K562 (cell line): ENCODE measurements at regions not wholly inside any gene's neighbourhood (a gene's known extent, or its start where the extent isn't known, plus 50 kb on each side); places are given as distances from the start of the nearest gene placed in this dataset.

Experiments
- ATAC-seq: fragments of 200-7000 bp; cut with Tn5 transposase; 3 replicates; pipeline ENCODE4 v1.9.1; 2020; ENCODE audit warnings: moderate library complexity
- BruUV-seq: library from RNA; stranded (reverse); fragments of 400-500 nt; replicated peaks from 2 replicates; lab custom pipeline; 2021; lab: Mats Ljungman, UMichigan
- CTCF ChIA-PET: fragments of 300-600 bp; formaldehyde crosslinking; extraction: SDS; loops from one replicate; lab custom pipeline; 2021; ENCODE audit warnings: low intra/inter-chr PET ratio; lab: Yijun Ruan, JAX
- POLR2A ChIA-PET: fragments of 300-600, 350-650 bp; sonication (Branson Sonifier 250); formaldehyde crosslinking; extraction: SDS; loops from one replicate; lab custom pipeline; 2021; ENCODE audit warnings: antibody characterized with exemption, inconsistent platforms; lab: Yijun Ruan, JAX
- DNase-seq, 4 experiments: peaks; one replicate each; pipeline versions ENCODE4 v3.0.0 to v3.0.0-alpha.2; 2011 to 2018; ENCODE audit warnings: low spot score in 3 of 4, mixed read lengths in 3 of 4; ENCODE audit errors: extremely low read depth in 1 of 4
- FAIRE-seq: peaks from 2 replicates; lab custom pipeline; 2011; peaks lifted over from hg19 to GRCh38; lab: Jason Lieb, UNC
- H2AFZ ChIP-seq: 2 replicates; pipeline ENCODE4 v1.6.0; 2011; ENCODE audit warnings: low read depth, low read length, control low read depth, inconsistent platforms
- H3K27ac ChIP-seq: fragments of 200-600 bp; 3 replicates; pipeline ENCODE4 v1.8.0; 2011; ENCODE audit warnings: low read depth, mild to moderate bottlenecking, control low read depth, inconsistent platforms, low read length, moderate library complexity, mixed read lengths; ENCODE audit errors: extremely low read depth
- H3K27me3 ChIP-seq, 2 experiments: fragments of 300-600 bp in 1 of 2; 2 replicates in 1 of 2; 3 replicates in 1 of 2; pipeline versions ENCODE4 v1.6.0 to v1.8.0; 2011; ENCODE audit warnings: inconsistent platforms in 2 of 2, low read length in 2 of 2, mild to moderate bottlenecking in 1 of 2, mixed read lengths in 1 of 2, moderate library complexity in 1 of 2; ENCODE audit not compliant: control insufficient read depth in 2 of 2, insufficient read depth in 2 of 2
- H3K36me3 ChIP-seq: fragments of 300-600 bp; 3 replicates; pipeline ENCODE4 v1.8.0; 2011; ENCODE audit warnings: mild to moderate bottlenecking, low read length, inconsistent platforms; ENCODE audit not compliant: control insufficient read depth, insufficient read depth
- H3K4me1 ChIP-seq, 2 experiments: fragments of 200-600 bp in 1 of 2; replicated peaks in 1 of 2; 2 replicates in 1 of 2; 3 replicates in 1 of 2; pipeline versions ENCODE4 v1.5.1 to v1.8.0; 2011; ENCODE audit warnings: inconsistent platforms in 2 of 2, low read length in 2 of 2, mild to moderate bottlenecking in 1 of 2, mixed read lengths in 1 of 2, moderate library complexity in 1 of 2; ENCODE audit not compliant: control insufficient read depth in 2 of 2, insufficient read depth in 2 of 2
- H3K4me2 ChIP-seq: 2 replicates; pipeline ENCODE4 v1.6.1; 2011; ENCODE audit warnings: low read length, control low read depth, inconsistent platforms, mixed read lengths; ENCODE audit not compliant: insufficient read depth
- H3K4me3 ChIP-seq: fragments of 200-600 bp; sonication (generic), shearing (Covaris generic); 2 replicates; pipeline ENCODE4 v1.5.1; 2016; ENCODE audit warnings: control low read depth, inconsistent platforms
- H3K79me2 ChIP-seq: fragments of 200-600 bp; 3 replicates; pipeline ENCODE4 v1.8.0; 2011; ENCODE audit warnings: low read length, inconsistent platforms; ENCODE audit not compliant: control insufficient read depth, insufficient read depth
- H3K9ac ChIP-seq, 2 experiments: 2 replicates each; pipeline versions ENCODE4 v1.6.0 to v1.6.1; 2011; ENCODE audit warnings: low read depth in 2 of 2, low read length in 2 of 2, control low read depth in 1 of 2, inconsistent platforms in 1 of 2, mild to moderate bottlenecking in 1 of 2, mixed read lengths in 1 of 2; ENCODE audit not compliant: insufficient read depth in 1 of 2
- H3K9me1 ChIP-seq: one replicate; pipeline ENCODE4 v1.6.0; 2011; ENCODE audit warnings: inconsistent platforms, mild to moderate bottlenecking, low read length, moderate library complexity; ENCODE audit not compliant: control insufficient read depth, insufficient read depth
- H3K9me3 ChIP-seq: replicated peaks from 2 replicates; pipeline ENCODE4 v1.5.1; 2011; ENCODE audit warnings: low read depth, low read length, inconsistent platforms; ENCODE audit not compliant: control insufficient read depth, insufficient read depth
- H4K20me1 ChIP-seq: replicated peaks from 2 replicates; pipeline ENCODE4 v1.6.1; 2011; ENCODE audit warnings: low read length, inconsistent platforms, mixed read lengths; ENCODE audit not compliant: control insufficient read depth, insufficient read depth
- GTF2E2 ChIP-seq: fragments of 200-800 bp; sonication (Bioruptor generic); IDR thresholded peaks from 2 replicates; pipeline ENCODE4 v1.6.1; 2016; ENCODE audit warnings: missing genetic modification characterization, missing compliant biosample characterization
- HSF4 ChIP-seq: fragments of 250-450 bp; sonication (Bioruptor Pico); IDR thresholded peaks from 2 replicates; pipeline ENCODE4 v2.1.2; 2022; ENCODE audit warnings: mild to moderate bottlenecking, moderate library complexity, borderline replicate concordance
- ILK ChIP-seq: fragments of 450-650 bp; IDR thresholded peaks from 2 replicates; pipeline ENCODE4 v1.6.1; 2016; ENCODE audit warnings: missing genetic modification characterization, low read depth, mild to moderate bottlenecking, missing compliant biosample characterization, moderate library complexity, borderline replicate concordance
- RBFOX2 ChIP-seq: fragments of 200-400 bp; formaldehyde crosslinking; IDR thresholded peaks from 2 replicates; pipeline ENCODE4 v1.6.1; 2017; ENCODE audit warnings: low read depth, mild to moderate bottlenecking, low read length, moderate library complexity
- SRSF7 ChIP-seq: fragments of 200-400 bp; formaldehyde crosslinking; optimal IDR thresholded peaks from 2 replicates; pipeline ENCODE3; 2017; ENCODE audit warnings: mild to moderate bottlenecking, low read depth, low read length
- TCF7L2 ChIP-seq: fragments of 150-350 bp; IDR thresholded peaks from 2 replicates; pipeline ENCODE4 v1.6.1; 2016; ENCODE audit warnings: low read depth, mild to moderate bottlenecking, low read length, moderate library complexity
- U2AF1 ChIP-seq: fragments of 200-400 bp; formaldehyde crosslinking; optimal IDR thresholded peaks from 2 replicates; pipeline ENCODE3; 2017; ENCODE audit warnings: mild to moderate bottlenecking, low read depth, low read length, moderate library complexity
- WGBS: fragments of 100-300 bp; shearing (Covaris generic); methylation state at CpG from one replicate; pipeline ENCODE4 v1.1.6; 2016; ENCODE audit warnings: low coverage, mixed read lengths; ENCODE audit not compliant: insufficient coverage; ENCODE audit errors: missing lambda C conversion rate; 5-methylcytosine and 5-hydroxymethylcytosine counted together
- in situ Hi-C: fragments of 300-500 bp; cut with MboI; formaldehyde crosslinking; loops from 4 replicates; pipeline ENCODE4 v1.15.0; 2018; ENCODE audit warnings: inconsistent platforms, mixed read lengths
- intact Hi-C: fragments of 100-400 bp; cut with micrococcal nuclease; formaldehyde crosslinking; loops from 2 replicates; pipeline ENCODE4 v1.14.2; 2022

GRCh38 chr5:89542736-89543135 lies 659.8 kb upstream of the MEF2C start:
- no peaks in the 10 kb centered on the region for H3K4me1 ChIP-seq
- no peaks in the 10 kb centered on the region for H3K79me2 ChIP-seq
- H2AFZ ChIP-seq: no peak overlapping the region
- CTCF ChIA-PET: no interaction called here
- in situ Hi-C loops: no loop called here
- intact Hi-C loops: no loop called here
- DNase-seq (no peak), ATAC-seq (no peak), FAIRE-seq (no peak)
- H4K20me1 ChIP-seq: no peaks in the 10 kb centered on the region
- H3K9me1 ChIP-seq: no peaks in the 10 kb centered on the region
- H3K4me2 ChIP-seq: no peak overlapping the region
- no peak overlapping the region for H3K4me3 ChIP-seq
- no peaks in the 10 kb centered on the region; the same call in 1 of the 2 replicates for H3K9me3 ChIP-seq
- WGBS: 12% methylated on average over 3 of the region's 3 CpGs
- no peak overlapping the region for H3K9ac ChIP-seq
- H3K27ac ChIP-seq: no peak overlapping the region
- H3K36me3 ChIP-seq: no peaks in the 10 kb centered on the region
- BruUV-seq: no TSS peak
- no peaks in the 10 kb centered on the region for H3K27me3 ChIP-seq
- POLR2A ChIA-PET: no interaction called here
- TF ChIP-seq GTF2E2 (tag) (no peak), U2AF1 (no peak)

GRCh38 chr5:89537800-89538199 lies 654.8 kb upstream of the MEF2C start:
- ChIA-PET CTCF (no interaction called here), POLR2A (interaction anchor here (0.6 kb wide), 1 partner anchor 45 kb away, joined by 3 read pairs; no protein-coding TSS in a partner anchor)
- TF ChIP-seq TCF7L2 (no peak), SRSF7 (no peak), ILK (tag) (no peak), HSF4 (no peak), RBFOX2 (no peak)
- WGBS: 0% methylated on average over 2 of the region's 2 CpGs
- FAIRE-seq: no peak
- Histone ChIP-seq H3K9ac (no peak overlapping the region), H3K27ac (no peak overlapping the region), H3K36me3 (no peaks in the 10 kb centered on the region), H3K27me3 (no peaks in the 10 kb centered on the region), H3K9me3 (no peaks in the 10 kb centered on the region), H3K9me1 (no peaks in the 10 kb centered on the region), H3K4me1 (no peaks in the 10 kb centered on the region), H2AFZ (no peak overlapping the region), H3K4me3 (no peak overlapping the region), H3K4me2 (no peak overlapping the region), H3K79me2 (no peaks in the 10 kb centered on the region), H4K20me1 (no peaks in the 10 kb centered on the region)
- in situ Hi-C loops: no loop called here
- ATAC-seq: no peak
- DNase-seq: no peak
- no TSS peak for BruUV-seq
- intact Hi-C loops: no loop called here
